SK-N-SH treated with all-trans-retinoic acid at 6 μM for 48 hours (cell line): ENCODE measurements at regions not wholly inside any gene's neighbourhood (a gene's known extent, or its start where the extent isn't known, plus 50 kb on each side); places are given as distances from the start of the nearest gene placed in this dataset.

Source experiments
- ATAC-seq: fragments of 200-7000 bp; cut with Tn5 transposase; 3 replicates; pipeline ENCODE4 v1.9.1; 2020; ENCODE audit warnings: mild to moderate bottlenecking, moderate library complexity
- ARNTL ChIP-seq: fragments of 450-650 bp; formaldehyde crosslinking; IDR thresholded peaks from 2 replicates; pipeline ENCODE4 v1.5.0; 2020; ENCODE audit warnings: low read depth, mild to moderate bottlenecking, moderate library complexity, borderline replicate concordance
- BACH2 ChIP-seq: fragments of 250-450 bp; sonication (Bioruptor Pico); IDR thresholded peaks from 2 replicates; pipeline ENCODE4 v1.9.0; 2021; ENCODE audit warnings: mild to moderate bottlenecking, borderline replicate concordance
- CREB5 ChIP-seq: fragments of 250-450 bp; sonication (Bioruptor Pico); IDR thresholded peaks from 2 replicates; pipeline ENCODE4 v1.5.1; 2020; ENCODE audit warnings: low read depth, mild to moderate bottlenecking, moderate library complexity
- CSDC2 ChIP-seq: fragments of 250-450 bp; sonication (Bioruptor Pico); IDR thresholded peaks from 2 replicates; pipeline ENCODE4 v1.5.0; 2020; ENCODE audit warnings: mild to moderate bottlenecking, moderate library complexity
- GLIS3 ChIP-seq: fragments of 250-450 bp; sonication (Bioruptor Pico); IDR thresholded peaks from 2 replicates; pipeline ENCODE4 v1.5.0; 2020; ENCODE audit warnings: mild to moderate bottlenecking, moderate library complexity
- ISL1 ChIP-seq: fragments of 250-450 bp; sonication (Bioruptor Pico); IDR thresholded peaks from 2 replicates; pipeline ENCODE4 v2.1.2; 2022; ENCODE audit warnings: mild to moderate bottlenecking, moderate library complexity
- OSR1 ChIP-seq: fragments of 250-450 bp; sonication (Bioruptor Pico); IDR thresholded peaks from 2 replicates; pipeline ENCODE4 v1.8.0; 2022; ENCODE audit warnings: moderate library complexity, mild to moderate bottlenecking, inconsistent platforms
- PATZ1 ChIP-seq: fragments of 250-450 bp; sonication (Bioruptor Pico); IDR thresholded peaks from 2 replicates; pipeline ENCODE4 v1.8.0; 2020; ENCODE audit warnings: mild to moderate bottlenecking, moderate library complexity, borderline replicate concordance
- POU6F1 ChIP-seq: fragments of 250-450 bp; sonication (Bioruptor Pico); IDR thresholded peaks from 2 replicates; pipeline ENCODE4 v1.8.0; 2021; ENCODE audit warnings: low read depth, mild to moderate bottlenecking, moderate library complexity, borderline replicate concordance
- PPARA ChIP-seq: fragments of 250-450 bp; sonication (Bioruptor Pico); IDR thresholded peaks from 2 replicates; pipeline ENCODE4 v1.5.0; 2020; ENCODE audit warnings: mild to moderate bottlenecking, borderline replicate concordance
- RARB ChIP-seq: fragments of 250-450 bp; sonication (Bioruptor Pico); IDR thresholded peaks from 2 replicates; pipeline ENCODE4 v1.8.0; 2021; ENCODE audit warnings: mild to moderate bottlenecking, moderate library complexity
- TCF4 ChIP-seq: fragments of 250-450 bp; sonication (Bioruptor Pico); IDR thresholded peaks from 2 replicates; pipeline ENCODE4 v1.8.0; 2021; ENCODE audit warnings: mild to moderate bottlenecking, moderate library complexity, borderline replicate concordance
- TOX ChIP-seq: fragments of 250-450 bp; sonication (Bioruptor Pico); IDR thresholded peaks from 2 replicates; pipeline ENCODE4 v1.8.0; 2021; ENCODE audit warnings: mild to moderate bottlenecking, moderate library complexity, borderline replicate concordance
- ZC3H10 ChIP-seq: fragments of 250-450 bp; sonication (Bioruptor Pico); IDR thresholded peaks from 2 replicates; pipeline ENCODE4 v1.5.1; 2021; ENCODE audit warnings: mild to moderate bottlenecking, moderate library complexity
- ZFP3 ChIP-seq: fragments of 250-450 bp; sonication (Bioruptor Pico); IDR thresholded peaks from 2 replicates; pipeline ENCODE4 v1.5.0; 2020; ENCODE audit warnings: mild to moderate bottlenecking, moderate library complexity
- ZFP30 ChIP-seq: fragments of 450-650 bp; formaldehyde crosslinking; IDR thresholded peaks from 2 replicates; pipeline ENCODE4 v1.5.0; 2022; ENCODE audit warnings: mild to moderate bottlenecking, moderate library complexity
- ZNF565 ChIP-seq: fragments of 450-650 bp; formaldehyde crosslinking; conservative IDR thresholded peaks from 2 replicates; pipeline ENCODE4 v1.5.0; 2020; ENCODE audit warnings: low read depth, mild to moderate bottlenecking, moderate library complexity

- ATAC-seq = no peak
- TF ChIP-seq ISL1 (CRISPR knock-in tag) (peak; percentile 87), CSDC2 (CRISPR knock-in tag) (no peak), PPARA (CRISPR knock-in tag) (no peak), CREB5 (CRISPR knock-in tag) (no peak)
These were observed 252.4 kb downstream of the GXYLT1 start for GRCh38 chr12:41892302-41892701.

GRCh38 chr12:41891226-41891625 lies 253.4 kb downstream of the GXYLT1 start:
- TF ChIP-seq POU6F1 (CRISPR knock-in tag) (no peak), ISL1 (CRISPR knock-in tag) (no peak), BACH2 (CRISPR knock-in tag) (no peak), GLIS3 (CRISPR knock-in tag) (no peak), ZNF565 (CRISPR knock-in tag) (no peak), ZFP30 (no peak), RARB (no peak)
- ATAC-seq = no peak

- no peak for ATAC-seq
- TF ChIP-seq TOX = no peak
- no peak for TF ChIP-seq PATZ1
These were observed 256.4 kb downstream of the GXYLT1 start for GRCh38 chr12:41888285-41888684.

- no peak for ATAC-seq
- TF ChIP-seq RARB (no peak), ZFP30 (no peak), ISL1 (CRISPR knock-in tag) (no peak), ARNTL (no peak)
These were observed 262.5 kb downstream of the GXYLT1 start for GRCh38 chr12:41881891-41882805.

- no peak for ATAC-seq
- TF ChIP-seq ISL1 (CRISPR knock-in tag) (no peak), ARNTL (no peak), PPARA (CRISPR knock-in tag) (no peak), TCF4 (CRISPR knock-in tag) (no peak)
These were observed 275.2 kb downstream of the GXYLT1 start for GRCh38 chr12:41869432-41869831.

- no peak for ATAC-seq
- TF ChIP-seq ZFP3 (CRISPR knock-in tag) (no peak), OSR1 (CRISPR knock-in tag) (no peak)
These were observed 277.7 kb downstream of the GXYLT1 start for GRCh38 chr12:41866878-41867430.

GRCh38 chr12:41856228-41856627 lies 288.4 kb downstream of the GXYLT1 start:
- TF ChIP-seq ARNTL = no peak
- TF ChIP-seq ZC3H10 (CRISPR knock-in tag) = no peak
- no peak for ATAC-seq
